DMS79 (cell line): ENCODE measurements at regions not wholly inside any gene's neighbourhood (a gene's known extent, or its start where the extent isn't known, plus 50 kb on each side); places are given as distances from the start of the nearest gene placed in this dataset.
"Not testable (repeated sequence)": the region's sequence is repeated elsewhere in the genome, so short reads cannot be mapped to it uniquely, and the experiment has no call there.

Experiments used
- DNase-seq: peaks from one replicate; lab custom pipeline; 2025; lab: John Stamatoyannopoulos, UW

GRCh38 chr18:78505851-78506461 lies 473.7 kb upstream of the SALL3 start:
- no peak for DNase-seq

GRCh38 chr18:78507217-78507616 lies 472.4 kb upstream of the SALL3 start:
- no peak for DNase-seq

- DNase-seq = not testable (repeated sequence)
These were observed 471.3 kb upstream of the SALL3 start for GRCh38 chr18:78508228-78508824.

- no peak for DNase-seq
These were observed 469.5 kb upstream of the SALL3 start for GRCh38 chr18:78510091-78510490.

- DNase-seq = no peak
These were observed 469.0 kb upstream of the SALL3 start for GRCh38 chr18:78510636-78511035.

GRCh38 chr18:78511666-78512601 lies 467.7 kb upstream of the SALL3 start:
- DNase-seq = no peak

GRCh38 chr18:78514910-78515670 lies 464.5 kb upstream of the SALL3 start:
- DNase-seq = no peak

GRCh38 chr18:78517328-78517727 lies 462.3 kb upstream of the SALL3 start:
- no peak for DNase-seq

GRCh38 chr18:78517973-78518372 lies 461.6 kb upstream of the SALL3 start:
- no peak for DNase-seq

GRCh38 chr18:78518805-78519204 lies 460.8 kb upstream of the SALL3 start:
- DNase-seq = no peak

- DNase-seq = no peak
These were observed 460.1 kb upstream of the SALL3 start for GRCh38 chr18:78519394-78520062.

GRCh38 chr18:78521136-78521535 lies 458.5 kb upstream of the SALL3 start:
- no peak for DNase-seq

GRCh38 chr18:78521744-78522143 lies 457.9 kb upstream of the SALL3 start:
- DNase-seq = no peak

- DNase-seq = no peak
These were observed 457.1 kb upstream of the SALL3 start for GRCh38 chr18:78522507-78522906.

GRCh38 chr18:78523850-78524249 lies 455.8 kb upstream of the SALL3 start:
- no peak for DNase-seq

GRCh38 chr18:78525366-78526111 lies 454.1 kb upstream of the SALL3 start:
- no peak for DNase-seq

- DNase-seq = no peak
These were observed 453.3 kb upstream of the SALL3 start for GRCh38 chr18:78526275-78526674.

GRCh38 chr18:78526923-78527711 lies 452.5 kb upstream of the SALL3 start:
- no peak for DNase-seq

- DNase-seq = no peak
These were observed 451.6 kb upstream of the SALL3 start for GRCh38 chr18:78527984-78528383.
